ENCODE measurements at regions not wholly inside any gene's neighbourhood (a gene's known extent, or its start where the extent isn't known, plus 50 kb on each side); places are given as distances from the start of the nearest gene placed in this dataset.

GRCh38 chr2:114049280-114049679, 159.4 kb downstream of the ACTR3 start:
- Histone ChIP-seq H3K36me3 (no peaks in the 10 kb centered on the region), H3K4me1 (no peaks in the 10 kb centered on the region), H3K27me3 (no peaks in the 10 kb centered on the region), H3K4me3 (no peak overlapping the region), H3K27ac (no peak overlapping the region), H3K9me3 (no peaks in the 10 kb centered on the region)
- ATAC-seq = no peak
- WGBS, 2 donors = 88 to 93% methylated on average over 4 of the region's 4 CpGs
- TF ChIP-seq CTCF (IDR thresholded peaks at IDR 0.05) = no peak
- no peak for DNase-seq
- no peak for FAIRE-seq
- intact Hi-C loops (cut with DNase I) = no loop called here

- H3K27ac ChIP-seq = no peak overlapping the region
- WGBS, 2 donors = 85 to 89% methylated on average over 2 of the region's 2 CpGs
- DNase-seq = no peak
- H3K36me3 ChIP-seq = no peaks in the 10 kb centered on the region
- FAIRE-seq = no peak
- H3K4me3 ChIP-seq = no peak overlapping the region
- H3K9me3 ChIP-seq = no peaks in the 10 kb centered on the region
- ATAC-seq = no peak
- H3K4me1 ChIP-seq = no peaks in the 10 kb centered on the region
- intact Hi-C loops (cut with DNase I) = no loop called here
- H3K27me3 ChIP-seq = no peaks in the 10 kb centered on the region
- no peak for TF ChIP-seq CTCF (IDR thresholded peaks at IDR 0.05)
Observed at GRCh38 chr2:114049826-114050225, 159.9 kb downstream of the ACTR3 start.

GRCh38 chr2:114056294-114057143, 166.6 kb downstream of the ACTR3 start:
- no peak for TF ChIP-seq CTCF (IDR thresholded peaks at IDR 0.05)
- 80 to 85% methylated on average over 6 of the region's 6 CpGs for WGBS, 2 donors

GRCh38 chr2:114057638-114058037, 167.7 kb downstream of the ACTR3 start:
- DNase-seq = no peak
- 75 to 87% methylated on average over 6 of the region's 6 CpGs for WGBS, 2 donors

More at GRCh38 chr2:114056294-114057143, 166.6 kb downstream of the ACTR3 start:
- intact Hi-C loops (cut with DNase I) = no loop called here
- FAIRE-seq (no peak), ATAC-seq (no peak), DNase-seq (no peak)
- no peaks in the 10 kb centered on the region for H3K27me3 ChIP-seq
- H3K27ac ChIP-seq = no peak overlapping the region
- no peaks in the 10 kb centered on the region for H3K4me1 ChIP-seq
- H3K4me3 ChIP-seq = no peak overlapping the region
- H3K36me3 ChIP-seq = no peaks in the 10 kb centered on the region
- H3K9me3 ChIP-seq = no peaks in the 10 kb centered on the region

More at GRCh38 chr2:114057638-114058037, 167.7 kb downstream of the ACTR3 start:
- TF ChIP-seq CTCF (IDR thresholded peaks at IDR 0.05) = no peak
- Histone ChIP-seq H3K27ac (no peak overlapping the region), H3K27me3 (no peaks in the 10 kb centered on the region), H3K9me3 (no peaks in the 10 kb centered on the region), H3K36me3 (no peaks in the 10 kb centered on the region), H3K4me3 (no peak overlapping the region), H3K4me1 (no peaks in the 10 kb centered on the region)
- intact Hi-C loops (cut with DNase I) = no loop called here
- ATAC-seq (no peak), FAIRE-seq (no peak)
